Neural progenitor cell (in vitro differentiated cells): ENCODE measurements at regions not wholly inside any gene's neighbourhood (a gene's known extent, or its start where the extent isn't known, plus 50 kb on each side); places are given as distances from the start of the nearest gene placed in this dataset.

Source experiments
- DNase-seq: peaks from one replicate; pipeline ENCODE4 v3.0.0-alpha.2; 2016; ENCODE audit warnings: low spot score
- H2AFZ ChIP-seq: fragments of 200-600 bp; sonication (generic); replicated peaks from 2 replicates; pipeline ENCODE4 v1.6.1; 2016; ENCODE audit warnings: antibody characterized with exemption
- H3F3A ChIP-seq: fragments of 200-600 bp; sonication (generic); 2 replicates; pipeline ENCODE4 v1.6.1; 2016; ENCODE audit warnings: antibody characterized with exemption, low read depth
- H3K27ac ChIP-seq: fragments of 200-600 bp; sonication (generic); 2 replicates; pipeline ENCODE4 v1.5.1; 2016; ENCODE audit warnings: mild to moderate bottlenecking
- H3K27me3 ChIP-seq: fragments of 200-600 bp; sonication (generic); 2 replicates; pipeline ENCODE4 v1.6.1; 2016; ENCODE audit warnings: mild to moderate bottlenecking, moderate library complexity
- H3K36me3 ChIP-seq: fragments of 200-600 bp; sonication (generic); 2 replicates; pipeline ENCODE4 v1.5.1; 2016
- H3K4me1 ChIP-seq: fragments of 200-600 bp; sonication (generic); 2 replicates; pipeline ENCODE4 v1.6.1; 2016; ENCODE audit warnings: mixed run types
- H3K4me2 ChIP-seq: fragments of 200-600 bp; sonication (generic); 2 replicates; pipeline ENCODE4 v1.6.1; 2016
- H3K4me3 ChIP-seq: fragments of 200-600 bp; sonication (generic); 2 replicates; pipeline ENCODE4 v1.5.1; 2016
- H3K79me2 ChIP-seq: fragments of 200-600 bp; sonication (generic); 2 replicates; pipeline ENCODE4 v1.6.1; 2016; ENCODE audit warnings: low read depth
- H3K9ac ChIP-seq: fragments of 200-600 bp; sonication (generic); 2 replicates; pipeline ENCODE4 v1.6.1; 2016
- H3K9me3 ChIP-seq: fragments of 200-600 bp; sonication (generic); 2 replicates; pipeline ENCODE4 v1.5.1; 2016; ENCODE audit warnings: low read depth
- H4K20me1 ChIP-seq: fragments of 200-600 bp; sonication (generic); 2 replicates; pipeline ENCODE4 v1.6.1; 2016; ENCODE audit warnings: low read depth
- H3K27ac Mint-ChIP-seq: 3 replicates; pipeline ENCODE4 v1.8.0; 2021; ENCODE audit warnings: mixed read lengths
- H3K27me3 Mint-ChIP-seq: 2 replicates; pipeline ENCODE4 v1.8.0; 2022; ENCODE audit warnings: low read depth, mild to moderate bottlenecking, inconsistent platforms, moderate library complexity, mixed read lengths; ENCODE audit not compliant: insufficient read depth
- H3K36me3 Mint-ChIP-seq: 3 replicates; pipeline ENCODE4 v1.8.0; 2021; ENCODE audit warnings: mixed read lengths
- H3K4me1 Mint-ChIP-seq: 3 replicates; pipeline ENCODE4 v1.8.0; 2021; ENCODE audit warnings: mixed read lengths
- H3K4me3 Mint-ChIP-seq: 3 replicates; pipeline ENCODE4 v1.8.0; 2021; ENCODE audit warnings: mild to moderate bottlenecking, moderate library complexity, mixed read lengths
- H3K9me3 Mint-ChIP-seq: 3 replicates; pipeline ENCODE4 v1.8.0; 2020; ENCODE audit warnings: mixed read lengths
- EZH2 ChIP-seq: fragments of 200-600 bp; sonication (generic); IDR thresholded peaks from 2 replicates; pipeline ENCODE4 v1.6.1; 2017; ENCODE audit warnings: antibody characterized with exemption, mild to moderate bottlenecking, moderate library complexity
- EZH2phosphoT487 ChIP-seq: fragments of 200-600 bp; sonication (generic); IDR thresholded peaks from 2 replicates; pipeline ENCODE4 v1.6.1; 2017; ENCODE audit warnings: antibody characterized with exemption
- TF ChIP-seq, protein P1 (sequence below): fragments of 200-600 bp; sonication (generic); IDR thresholded peaks from 2 replicates; pipeline ENCODE4 v1.5.1; 2017; ENCODE audit warnings: antibody characterized with exemption, mild to moderate bottlenecking

DNA sequence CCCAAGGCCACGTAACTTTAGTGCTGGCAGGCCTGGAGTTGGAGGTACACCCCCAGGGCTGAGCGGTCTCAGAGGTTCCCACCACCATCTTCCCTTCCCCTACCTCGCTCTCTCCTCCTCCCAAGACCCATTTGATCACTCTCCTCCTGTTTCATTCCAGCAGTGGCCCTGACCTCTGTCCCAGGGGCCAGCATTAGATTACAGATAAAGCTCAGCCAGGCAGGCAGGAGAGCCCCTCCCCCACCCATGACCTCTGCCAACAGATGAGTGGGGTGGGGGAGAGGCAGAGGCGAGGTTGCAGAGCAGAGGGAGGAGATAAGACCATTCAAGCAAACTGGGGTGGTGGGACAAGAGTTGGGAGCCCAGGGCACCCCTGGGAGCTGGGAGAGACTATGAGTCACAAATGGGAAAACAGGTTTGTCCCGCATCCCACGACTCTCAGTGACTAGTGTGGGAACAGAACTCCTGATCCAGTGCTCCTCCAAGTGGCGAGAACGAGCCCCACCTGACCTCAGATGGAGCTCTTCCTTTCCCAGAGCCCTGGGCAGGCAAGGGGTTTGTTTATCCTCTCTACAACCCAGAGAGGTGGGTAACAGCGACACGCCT lies 367.9 kb downstream of the MN1 start:
- no peak for DNase-seq
- Histone ChIP-seq H3K4me2 (no peak overlapping the region), H3K4me3 (no peak overlapping the region), H3K27me3 (no peaks in the 10 kb centered on the region), H3K4me1 (peaks cover 36% of the 10 kb centered on the region), H3F3A (peaks cover 42% of the 10 kb centered on the region), H3K36me3 (no peaks in the 10 kb centered on the region), H3K9ac (no peak overlapping the region), H2AFZ (no peak overlapping the region), H3K79me2 (no peaks in the 10 kb centered on the region), H3K9me3 (no peaks in the 10 kb centered on the region), H4K20me1 (peaks cover 1% of the 10 kb centered on the region), H3K27ac (no peak overlapping the region)
- Mint-ChIP-seq H3K27ac (peak overlapping the region; percentile 96), H3K4me1 (peaks cover 89% of the 10 kb centered on the region), H3K27me3 (peaks cover 27% of the 10 kb centered on the region), H3K36me3 (peaks cover 7% of the 10 kb centered on the region), H3K4me3 (peak overlapping the region; percentile 7), H3K9me3 (peaks cover 24% of the 10 kb centered on the region)
- TF ChIP-seq EZH2phosphoT487 (no peak), EZH2 (no peak)
- TF ChIP-seq, protein P1, sequence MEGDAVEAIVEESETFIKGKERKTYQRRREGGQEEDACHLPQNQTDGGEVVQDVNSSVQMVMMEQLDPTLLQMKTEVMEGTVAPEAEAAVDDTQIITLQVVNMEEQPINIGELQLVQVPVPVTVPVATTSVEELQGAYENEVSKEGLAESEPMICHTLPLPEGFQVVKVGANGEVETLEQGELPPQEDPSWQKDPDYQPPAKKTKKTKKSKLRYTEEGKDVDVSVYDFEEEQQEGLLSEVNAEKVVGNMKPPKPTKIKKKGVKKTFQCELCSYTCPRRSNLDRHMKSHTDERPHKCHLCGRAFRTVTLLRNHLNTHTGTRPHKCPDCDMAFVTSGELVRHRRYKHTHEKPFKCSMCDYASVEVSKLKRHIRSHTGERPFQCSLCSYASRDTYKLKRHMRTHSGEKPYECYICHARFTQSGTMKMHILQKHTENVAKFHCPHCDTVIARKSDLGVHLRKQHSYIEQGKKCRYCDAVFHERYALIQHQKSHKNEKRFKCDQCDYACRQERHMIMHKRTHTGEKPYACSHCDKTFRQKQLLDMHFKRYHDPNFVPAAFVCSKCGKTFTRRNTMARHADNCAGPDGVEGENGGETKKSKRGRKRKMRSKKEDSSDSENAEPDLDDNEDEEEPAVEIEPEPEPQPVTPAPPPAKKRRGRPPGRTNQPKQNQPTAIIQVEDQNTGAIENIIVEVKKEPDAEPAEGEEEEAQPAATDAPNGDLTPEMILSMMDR: no peak

GRCh38 chr22:27434898-27435297 lies 366.7 kb downstream of the MN1 start:
- peaks cover 89% of the 10 kb centered on the region for H3K4me1 Mint-ChIP-seq
- no peak overlapping the region for H2AFZ ChIP-seq
- TF ChIP-seq EZH2: no peak
- TF ChIP-seq, protein P1: no peak
- no peak for TF ChIP-seq EZH2phosphoT487

GRCh38 chr22:27435844-27436576 lies 365.5 kb downstream of the MN1 start:
- Histone ChIP-seq H3K9ac (no peak overlapping the region), H2AFZ (no peak overlapping the region), H3K27me3 (no peaks in the 10 kb centered on the region), H3F3A (peaks cover 55% of the 10 kb centered on the region), H3K36me3 (no peaks in the 10 kb centered on the region), H3K27ac (peak overlapping the region; percentile 10), H3K9me3 (no peaks in the 10 kb centered on the region), H4K20me1 (peaks cover 4% of the 10 kb centered on the region), H3K4me1 (peaks cover 45% of the 10 kb centered on the region), H3K79me2 (no peaks in the 10 kb centered on the region), H3K4me3 (no peak overlapping the region), H3K4me2 (peak overlapping the region; percentile 20)
- Mint-ChIP-seq H3K9me3 (peaks cover 15% of the 10 kb centered on the region), H3K4me3 (no peak overlapping the region), H3K36me3 (peaks cover 7% of the 10 kb centered on the region), H3K27ac (peak overlapping the region; percentile 97), H3K27me3 (peaks cover 32% of the 10 kb centered on the region), H3K4me1 (peaks cover 89% of the 10 kb centered on the region)
- DNase-seq: peak; percentile 77
- no peak for TF ChIP-seq EZH2
- TF ChIP-seq EZH2phosphoT487: no peak
- TF ChIP-seq, protein P1: no peak

More at GRCh38 chr22:27434898-27435297, 366.7 kb downstream of the MN1 start:
- no peak overlapping the region for H3K9ac ChIP-seq
- peaks cover 51% of the 10 kb centered on the region for H3F3A ChIP-seq
- no peak overlapping the region for H3K27ac ChIP-seq
- H3K4me1 ChIP-seq: peaks cover 41% of the 10 kb centered on the region
- H3K27me3 Mint-ChIP-seq: peaks cover 29% of the 10 kb centered on the region
- no peaks in the 10 kb centered on the region for H3K79me2 ChIP-seq
- no peak overlapping the region for H3K4me2 ChIP-seq
- peaks cover 24% of the 10 kb centered on the region for H3K9me3 Mint-ChIP-seq
- no peaks in the 10 kb centered on the region for H3K9me3 ChIP-seq
- peaks cover 4% of the 10 kb centered on the region for H4K20me1 ChIP-seq
- H3K36me3 Mint-ChIP-seq: peaks cover 7% of the 10 kb centered on the region
- peak overlapping the region; percentile 23 for H3K4me3 Mint-ChIP-seq
- no peaks in the 10 kb centered on the region for H3K36me3 ChIP-seq
- H3K27me3 ChIP-seq: no peaks in the 10 kb centered on the region
- DNase-seq: no peak
- peak overlapping the region; percentile 95 for H3K27ac Mint-ChIP-seq
- H3K4me3 ChIP-seq: no peak overlapping the region
